HG03469 (cell line): ENCODE measurements at regions not wholly inside any gene's neighbourhood (a gene's known extent, or its start where the extent isn't known, plus 50 kb on each side); places are given as distances from the start of the nearest gene placed in this dataset.

ENCODE experiments used
- ATAC-seq: cut with Tn5 transposase; IDR thresholded peaks from one replicate; pipeline ENCODE4 v1.9.1; 2021; ENCODE audit warnings: mild to moderate bottlenecking, moderate library complexity, moderate number of reproducible peaks; ENCODE audit not compliant: unreplicated experiment

DNA sequence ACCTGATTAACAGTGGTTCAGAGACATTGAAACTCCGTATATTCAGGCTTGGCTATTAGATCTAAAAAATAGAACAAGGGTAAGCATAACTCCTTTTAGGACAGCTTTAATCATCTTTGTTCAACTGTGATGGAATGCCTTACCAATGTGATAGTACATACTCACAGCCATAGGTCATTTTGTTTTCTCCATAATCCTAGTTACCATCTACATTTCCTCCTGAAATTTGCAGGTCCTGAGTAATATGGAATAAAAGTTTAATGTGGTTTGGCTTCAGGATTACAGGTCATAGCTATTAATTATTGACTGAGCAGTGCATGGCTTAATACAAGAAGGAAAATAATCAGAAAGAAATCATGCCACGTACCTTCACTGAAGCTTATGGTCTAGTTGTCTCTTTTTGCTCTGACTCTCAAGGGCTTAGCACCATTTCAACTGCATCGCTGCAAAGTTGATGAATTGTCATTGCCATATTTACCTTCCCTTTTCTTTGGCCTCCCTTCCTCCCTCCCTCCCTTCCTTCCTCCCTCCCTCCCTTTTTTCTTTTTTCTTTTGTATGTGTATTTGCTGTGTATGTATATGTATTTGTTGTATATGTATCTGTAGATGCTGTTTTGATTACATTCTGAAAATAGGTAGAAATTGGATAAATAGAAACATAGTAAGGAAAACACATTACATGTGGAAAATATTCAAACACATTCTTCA, 250.9 kb upstream of the ZNF608 start:
- ATAC-seq: no peak

- ATAC-seq: no peak
Measured at GRCh38 chr5:124998520-124998919, 252.1 kb upstream of the ZNF608 start.

DNA sequence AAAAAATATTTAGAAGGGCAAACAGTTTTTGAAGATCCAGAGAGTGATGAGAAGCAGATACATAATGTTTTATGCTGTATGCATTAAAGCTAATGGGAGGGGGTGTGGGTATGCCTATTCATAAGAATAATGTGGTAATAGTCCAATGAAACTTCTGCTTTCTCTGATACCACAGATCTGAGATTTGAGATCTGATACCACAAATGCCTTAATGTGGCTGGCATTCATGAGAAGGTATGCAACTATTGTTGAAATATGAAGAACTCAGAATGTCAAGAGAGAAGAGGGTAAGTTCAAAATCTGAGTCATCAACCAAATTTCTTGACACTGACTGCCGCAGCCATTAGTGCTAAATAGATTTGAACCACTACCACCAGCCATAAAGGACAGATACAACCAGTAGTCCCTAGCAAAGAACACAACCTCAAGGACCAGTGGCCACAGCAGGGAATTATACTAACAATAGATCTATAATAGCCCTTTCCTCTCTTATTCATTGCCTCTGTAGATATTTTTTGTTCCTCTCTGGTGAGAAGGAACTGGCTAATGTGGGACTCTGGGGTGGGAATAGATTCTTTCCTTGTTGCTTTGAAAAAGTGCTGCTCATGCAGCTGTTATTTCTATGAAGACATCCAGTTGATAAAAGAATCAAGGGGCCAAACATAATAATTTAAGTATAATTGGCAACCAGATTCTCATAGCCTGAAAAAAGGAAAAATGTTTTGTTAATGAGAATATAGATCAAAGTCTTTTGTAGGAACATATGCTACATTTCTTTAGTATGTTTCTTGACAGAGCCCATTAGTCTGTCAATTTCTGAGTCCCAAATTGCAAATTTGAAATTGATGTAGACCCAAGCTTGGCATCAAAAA, 256.5 kb upstream of the ZNF608 start:
- ATAC-seq: no peak

GRCh38 chr5:125004009-125004408, 257.6 kb upstream of the ZNF608 start:
- ATAC-seq: no peak

DNA sequence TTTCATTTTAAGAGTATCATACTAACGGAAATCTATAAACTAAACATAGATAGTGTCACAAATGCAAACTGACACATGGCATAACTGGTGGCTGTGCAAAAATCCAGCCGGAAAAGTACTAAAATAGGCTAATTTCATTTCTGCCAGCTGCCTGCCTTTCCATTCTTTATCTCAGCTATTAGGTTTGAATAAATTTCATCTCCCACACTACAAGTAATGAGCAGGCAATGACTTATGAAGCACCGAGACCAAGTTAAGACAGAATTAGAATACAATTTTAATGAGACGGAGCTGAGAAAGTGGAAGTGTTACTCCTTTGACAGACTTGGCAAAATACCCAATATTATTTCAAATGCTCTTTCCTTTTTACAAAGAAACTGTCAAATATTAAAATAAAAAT, 258.8 kb upstream of the ZNF608 start:
- no peak for ATAC-seq

- ATAC-seq: peak; percentile 73
Measured at GRCh38 chr5:125006011-125006685, 259.7 kb upstream of the ZNF608 start.

DNA sequence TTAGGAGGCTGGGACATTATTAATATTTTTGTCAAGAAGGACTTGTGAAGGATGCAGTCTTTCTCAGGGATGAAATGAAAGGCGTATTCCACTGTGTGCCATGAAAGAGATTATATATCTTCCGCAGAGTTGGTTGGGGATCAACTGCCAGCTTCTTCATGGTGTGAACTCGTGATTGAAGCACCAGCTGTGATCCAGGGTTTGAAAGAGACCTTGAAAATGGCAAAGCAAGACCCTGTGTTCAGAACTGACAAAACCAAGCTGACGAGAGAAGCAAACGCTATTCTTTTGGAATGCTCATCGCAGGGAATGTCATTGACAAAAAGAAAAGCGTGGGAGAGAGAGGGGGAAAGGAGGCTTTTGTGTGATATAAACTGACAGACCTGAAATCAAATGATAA, 263.9 kb upstream of the ZNF608 start:
- ATAC-seq: no peak

DNA sequence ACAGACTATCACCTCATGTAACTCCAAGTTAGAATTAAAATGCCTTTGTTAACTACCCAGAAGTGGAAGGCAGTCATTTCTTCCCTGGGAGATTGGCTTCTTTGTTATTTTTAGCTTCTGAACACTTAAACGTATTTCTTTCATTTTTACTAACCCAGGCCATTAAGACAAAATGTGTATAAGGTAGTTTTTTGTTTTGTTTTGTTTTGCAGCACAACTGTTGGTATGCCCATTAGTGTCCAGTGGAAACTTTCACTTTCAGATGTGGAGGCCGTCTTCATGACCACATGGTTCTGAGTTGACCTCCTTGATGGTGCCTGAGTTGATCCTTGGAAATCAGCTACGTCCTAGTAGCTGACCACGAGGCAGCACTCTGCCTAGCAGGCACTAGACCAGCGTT, 264.6 kb upstream of the ZNF608 start:
- no peak for ATAC-seq

DNA sequence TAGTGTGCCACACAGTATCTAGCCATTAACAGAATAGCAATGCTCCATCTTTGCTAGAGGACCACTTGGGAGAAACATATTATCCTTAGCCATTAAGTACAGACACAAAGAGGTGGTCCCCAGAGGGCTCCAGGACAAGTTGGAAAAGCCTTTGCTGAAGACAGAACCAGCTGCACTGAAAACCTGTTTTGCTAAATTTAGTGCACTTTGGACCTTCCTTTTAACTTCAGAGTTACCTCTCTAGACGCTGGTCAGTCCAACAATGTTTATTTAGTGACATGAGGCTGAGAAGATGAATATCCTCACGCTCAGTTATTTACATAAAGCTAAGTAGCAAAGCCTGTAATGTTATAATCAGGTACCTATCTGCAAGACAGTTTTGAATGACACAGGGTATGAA, 265.0 kb upstream of the ZNF608 start:
- no peak for ATAC-seq

- no peak for ATAC-seq
Measured at GRCh38 chr5:125011947-125012346, 265.5 kb upstream of the ZNF608 start.

DNA sequence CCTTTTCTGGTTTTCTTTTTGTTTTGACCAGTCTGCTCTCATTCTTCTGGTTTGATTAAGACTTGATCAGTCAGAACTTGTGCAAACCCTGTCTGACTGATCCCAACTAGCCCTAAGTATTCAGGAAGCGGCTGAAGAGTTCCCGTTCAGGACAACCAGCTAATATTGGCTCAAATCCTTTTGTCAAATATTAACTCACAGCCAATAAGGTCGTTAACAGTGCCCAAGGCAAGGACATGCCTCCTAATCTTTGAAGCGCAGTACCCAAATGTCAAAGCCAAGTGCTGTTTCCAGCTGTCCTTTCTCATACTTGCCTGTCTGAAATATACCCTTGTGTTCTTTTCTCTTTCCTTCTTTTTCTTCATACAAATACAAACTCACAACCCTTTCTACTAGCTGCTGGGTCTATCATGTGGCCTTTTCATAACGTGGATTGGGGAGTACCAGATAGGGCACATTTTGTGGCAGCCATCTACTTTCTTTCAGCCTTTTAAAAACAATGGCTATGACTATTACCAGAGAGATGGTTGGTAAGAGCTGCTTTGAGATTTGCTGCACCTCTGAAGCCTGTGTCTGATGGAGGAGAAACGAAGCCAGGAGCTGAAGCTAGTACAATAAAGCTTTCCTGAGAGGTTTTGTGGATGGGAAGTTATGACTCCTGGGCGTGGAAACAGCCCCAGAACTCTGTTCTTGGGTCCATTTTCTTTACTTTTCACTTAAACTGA, 266.4 kb upstream of the ZNF608 start:
- no peak for ATAC-seq

DNA sequence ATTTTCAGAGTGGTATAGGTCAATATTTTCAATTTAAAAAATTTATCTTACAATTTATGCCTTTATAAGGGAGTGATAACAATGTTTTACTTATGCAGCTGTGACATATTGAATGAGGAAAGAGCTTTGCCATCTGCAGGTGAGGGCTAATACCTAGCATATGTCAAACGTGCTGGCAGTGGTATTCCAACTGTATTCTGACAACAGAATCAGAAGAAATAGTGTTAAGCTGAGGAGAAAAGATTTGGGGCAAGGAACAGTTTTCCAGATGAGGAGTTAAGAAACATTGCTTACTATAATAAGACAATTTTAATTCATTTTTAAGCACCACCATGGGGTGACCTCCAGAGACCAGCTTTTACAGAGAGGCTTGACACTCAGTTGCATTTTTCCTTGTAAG, 267.8 kb upstream of the ZNF608 start:
- no peak for ATAC-seq

GRCh38 chr5:125017796-125018195, 271.4 kb upstream of the ZNF608 start:
- no peak for ATAC-seq

- ATAC-seq: no peak
Measured at GRCh38 chr5:125023673-125024072, 277.2 kb upstream of the ZNF608 start.

- ATAC-seq: no peak
Measured at GRCh38 chr5:125026867-125027731, 280.7 kb upstream of the ZNF608 start.

- no peak for ATAC-seq
Measured at GRCh38 chr5:125032286-125032685, 285.8 kb upstream of the ZNF608 start.

DNA sequence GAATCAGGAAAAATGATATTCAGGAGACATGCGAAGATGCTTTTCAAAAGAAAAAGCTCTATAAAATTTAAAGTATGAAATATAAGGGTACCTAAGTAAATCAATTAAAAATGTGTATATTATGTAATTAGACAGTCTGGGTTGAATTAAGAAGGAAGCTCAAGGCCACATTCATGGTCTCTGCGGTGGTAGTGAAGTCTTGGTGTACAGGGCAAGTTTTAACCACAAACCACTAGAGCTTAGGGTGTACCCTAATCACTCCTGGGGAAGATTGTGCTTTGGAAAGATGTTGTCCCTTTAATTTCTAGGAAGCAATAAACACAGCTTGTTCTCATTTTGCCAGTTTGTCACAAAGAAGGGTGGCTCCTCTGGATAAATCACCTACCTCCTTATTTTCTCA, 287.2 kb upstream of the ZNF608 start:
- ATAC-seq: no peak

- no peak for ATAC-seq
Measured at GRCh38 chr5:125034331-125034730, 287.9 kb upstream of the ZNF608 start.

- no peak for ATAC-seq
Measured at GRCh38 chr5:125036494-125036893, 290.1 kb upstream of the ZNF608 start.

GRCh38 chr5:125037020-125037419, 290.6 kb upstream of the ZNF608 start:
- no peak for ATAC-seq
